Fibroblast of the aortic adventitia (primary cell): ENCODE measurements at regions not wholly inside any gene's neighbourhood (a gene's known extent, or its start where the extent isn't known, plus 50 kb on each side); places are given as distances from the start of the nearest gene placed in this dataset.

Experiments used
- DNase-seq: peaks from one replicate; pipeline ENCODE4 v3.0.0-alpha.2; 2010; ENCODE audit warnings: low read depth
- H3K4me3 ChIP-seq: 2 replicates; pipeline ENCODE4 v1.5.1; 2011; ENCODE audit warnings: low read depth, mild to moderate bottlenecking, control low read depth, low read length, moderate library complexity
- CTCF ChIP-seq: IDR thresholded peaks from 2 replicates; pipeline ENCODE4 v1.5.1; 2011; ENCODE audit warnings: mild to moderate bottlenecking, low read length, control low read depth, inconsistent platforms; ENCODE audit not compliant: insufficient read depth

GRCh38 chr17:74119965-74120364 is 83.5 kb upstream of the RPL38 start:
- no peak overlapping the region for H3K4me3 ChIP-seq
- TF ChIP-seq CTCF, result no peak
- no peak for DNase-seq

DNA sequence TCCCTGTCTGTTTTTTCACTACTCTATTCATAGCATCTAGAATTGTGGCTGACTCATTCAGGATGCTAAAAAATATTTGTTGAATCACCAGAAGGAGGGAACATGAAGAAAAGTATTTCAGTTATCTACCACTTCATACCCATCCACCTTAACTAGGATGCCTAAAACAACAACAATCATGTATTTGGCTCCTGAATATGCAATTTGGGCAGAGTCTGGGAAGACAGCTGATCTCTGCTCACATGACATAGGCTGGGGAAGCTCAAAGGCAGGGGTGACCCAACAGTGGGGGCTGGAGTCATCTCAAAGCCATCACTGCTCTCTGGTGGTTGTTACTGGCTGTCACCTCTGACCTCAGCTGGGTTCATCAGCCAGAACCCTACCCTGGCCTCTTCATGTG is 80.1 kb upstream of the RPL38 start:
- no peak overlapping the region for H3K4me3 ChIP-seq
- DNase-seq, result no peak
- TF ChIP-seq CTCF, result no peak

- no peak for DNase-seq
- H3K4me3 ChIP-seq, result no peak overlapping the region
- TF ChIP-seq CTCF, result no peak
These were observed 79.5 kb upstream of the RPL38 start for GRCh38 chr17:74123866-74124444.

DNA sequence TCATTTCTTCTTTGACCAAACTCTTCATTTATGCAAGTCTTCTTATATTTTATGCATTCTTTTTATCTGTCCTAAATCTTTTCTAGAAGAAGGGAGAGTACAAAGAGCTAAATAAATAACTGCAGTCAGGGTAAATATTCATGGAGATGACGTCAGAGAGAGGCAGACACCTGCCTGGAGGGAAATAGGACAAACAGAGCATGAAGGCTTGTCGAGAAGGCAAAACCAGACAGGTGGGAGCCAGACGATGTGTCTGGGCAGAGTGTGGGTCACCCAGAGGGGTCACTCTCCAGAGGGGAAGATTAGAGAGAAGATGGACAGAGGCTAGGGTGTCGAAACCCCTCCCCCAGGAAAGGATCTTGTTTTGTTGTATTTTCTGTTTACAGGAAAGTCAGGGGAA is 78.3 kb upstream of the RPL38 start:
- H3K4me3 ChIP-seq, result no peak overlapping the region
- no peak for TF ChIP-seq CTCF
- DNase-seq, result no peak

DNA sequence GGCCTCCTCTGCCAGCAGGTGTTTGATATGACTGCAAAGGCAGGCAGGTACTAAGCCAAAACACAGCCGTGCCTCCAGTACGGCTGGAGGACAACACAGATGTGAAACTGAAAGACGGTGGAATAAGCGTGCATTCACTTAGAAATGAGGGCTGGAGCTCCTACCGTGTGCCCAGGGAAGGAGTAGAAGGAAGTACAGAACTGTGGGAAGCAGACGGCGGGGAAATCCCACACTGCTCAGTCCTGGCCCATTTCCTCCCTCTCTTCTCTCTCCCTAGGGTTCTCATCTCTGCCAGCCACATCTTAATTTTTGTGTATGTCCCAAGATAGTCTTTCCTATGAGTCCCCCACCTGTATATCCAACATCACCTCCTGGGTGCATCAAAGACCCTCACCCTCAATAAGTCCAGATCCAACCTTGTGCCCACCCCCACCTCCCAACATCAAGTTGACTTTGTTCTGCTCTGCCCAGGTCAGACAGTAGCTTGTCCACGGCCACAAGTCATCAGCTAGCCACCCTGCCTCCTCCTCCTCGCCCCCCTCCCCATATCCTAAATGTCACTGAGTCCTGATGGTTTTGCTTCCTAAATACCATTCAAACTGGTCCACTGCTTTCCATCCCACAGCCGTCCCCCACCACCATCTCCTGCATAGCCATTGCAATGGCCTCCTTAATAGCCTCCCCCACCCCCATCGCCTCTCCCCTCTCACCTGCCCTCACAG is 77.1 kb upstream of the RPL38 start:
- DNase-seq, result no peak
- TF ChIP-seq CTCF, result no peak
- H3K4me3 ChIP-seq, result no peak overlapping the region

DNA sequence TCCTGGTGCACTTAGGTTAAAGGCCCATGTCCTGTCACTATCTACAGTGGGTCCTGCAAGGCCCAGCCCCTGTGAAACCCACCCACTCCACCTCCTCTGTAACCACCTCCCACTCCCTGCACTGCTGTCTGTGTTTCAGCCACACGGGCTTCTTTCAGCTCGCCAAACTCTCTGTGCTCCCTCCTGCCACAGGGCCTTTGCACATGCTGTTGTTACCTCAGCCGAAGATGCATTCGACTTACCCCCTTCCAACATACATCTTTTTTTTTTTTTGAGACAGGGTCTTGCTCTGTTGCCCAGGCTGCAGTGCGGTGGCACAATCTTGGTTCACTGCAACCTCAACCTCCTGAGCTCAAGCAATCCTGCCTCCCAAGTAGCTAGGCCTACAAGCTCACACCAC is 76.5 kb upstream of the RPL38 start:
- no peak for TF ChIP-seq CTCF
- H3K4me3 ChIP-seq, result no peak overlapping the region
- DNase-seq, result no peak
